Ammon's horn (tissue), 1 donor: ENCODE measurements at regions not wholly inside any gene's neighbourhood (a gene's known extent, or its start where the extent isn't known, plus 50 kb on each side); places are given as distances from the start of the nearest gene placed in this dataset.

Experiments
- DNase-seq: peaks from one replicate; pipeline ENCODE4 v3.0.0-alpha.2; 2016; ENCODE audit warnings: low spot score

DNA sequence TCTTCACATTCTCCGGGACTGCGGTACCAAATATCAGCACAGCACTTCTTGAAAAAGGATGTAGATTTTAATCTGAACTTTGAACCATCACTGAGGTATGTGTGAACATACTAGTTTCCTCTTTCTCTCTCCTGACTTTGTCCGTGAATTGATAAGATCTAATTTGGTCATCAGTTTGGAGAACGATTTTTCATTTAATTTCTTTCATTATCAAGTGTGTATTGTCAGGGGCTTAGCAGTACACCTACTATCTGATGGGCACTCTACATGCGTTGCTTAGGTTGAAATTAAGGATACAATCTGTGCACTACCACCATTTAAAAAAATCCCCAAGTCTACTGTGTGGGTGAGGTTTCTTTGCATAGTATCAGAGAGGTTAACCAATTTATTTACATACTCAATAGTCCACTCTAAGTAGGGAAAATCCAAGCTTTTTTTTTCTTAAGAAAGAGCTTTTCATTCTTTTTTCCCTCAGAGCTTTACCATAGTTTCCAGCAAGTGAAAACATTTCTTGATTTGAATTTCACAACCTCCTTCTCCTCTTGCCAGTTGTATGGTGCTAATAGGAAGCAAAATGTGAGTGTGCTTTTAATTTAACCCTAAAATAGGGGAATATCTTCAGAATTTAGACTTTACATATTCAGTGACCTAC is 105.4 kb upstream of the ESR1 start:
- DNase-seq = no peak

- DNase-seq = no peak
These were observed 104.4 kb upstream of the ESR1 start for GRCh38 chr6:151702851-151703658.

- DNase-seq = no peak
These were observed 103.1 kb upstream of the ESR1 start for GRCh38 chr6:151704383-151704782.

- no peak for DNase-seq
These were observed 101.3 kb upstream of the ESR1 start for GRCh38 chr6:151705993-151706733.

- no peak for DNase-seq
These were observed 98.2 kb upstream of the ESR1 start for GRCh38 chr6:151709329-151709728.

- DNase-seq = no peak
These were observed 91.0 kb upstream of the ESR1 start for GRCh38 chr6:151716526-151716932.

DNA sequence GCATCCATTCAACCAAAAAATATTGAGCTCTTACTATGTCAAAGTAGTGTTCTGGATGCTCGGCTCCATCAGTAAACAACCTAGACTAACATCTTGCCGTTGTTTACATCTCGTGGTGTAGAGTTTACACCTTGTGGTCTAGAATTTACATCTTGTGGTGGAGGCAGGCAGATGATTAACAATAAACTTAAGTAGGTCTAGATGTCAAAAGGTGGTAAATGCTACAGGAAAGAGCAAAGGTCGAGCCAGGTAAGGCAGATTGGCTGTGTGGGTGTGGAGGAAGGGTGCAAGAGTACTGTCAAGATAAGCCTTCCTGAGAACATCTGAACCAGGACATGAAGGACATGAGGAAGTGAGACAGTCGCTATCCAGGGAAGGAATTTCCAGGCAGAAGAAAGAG is 88.4 kb upstream of the ESR1 start:
- DNase-seq = no peak

DNA sequence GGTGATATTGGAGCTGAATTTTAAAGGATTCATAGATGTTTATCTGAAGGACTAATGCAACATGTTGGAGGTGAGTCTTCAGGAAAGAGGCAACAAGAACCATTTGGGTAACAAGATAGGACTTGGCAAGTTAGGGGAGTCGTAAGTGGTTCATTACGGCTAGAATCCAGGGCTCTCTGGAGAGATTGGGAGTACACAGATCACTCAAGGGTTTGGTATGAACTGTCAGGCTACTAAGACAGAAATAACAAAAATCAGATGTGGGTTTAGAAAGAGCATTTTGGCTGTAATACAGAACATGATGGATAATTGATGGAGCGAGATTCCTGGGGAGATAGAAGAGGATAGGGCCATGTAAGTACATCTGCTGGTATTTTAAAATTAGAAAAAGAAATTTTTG is 86.3 kb upstream of the ESR1 start:
- no peak for DNase-seq

- no peak for DNase-seq
These were observed 85.8 kb upstream of the ESR1 start for GRCh38 chr6:151721671-151722070.

- no peak for DNase-seq
These were observed 85.1 kb upstream of the ESR1 start for GRCh38 chr6:151722342-151722741.

DNA sequence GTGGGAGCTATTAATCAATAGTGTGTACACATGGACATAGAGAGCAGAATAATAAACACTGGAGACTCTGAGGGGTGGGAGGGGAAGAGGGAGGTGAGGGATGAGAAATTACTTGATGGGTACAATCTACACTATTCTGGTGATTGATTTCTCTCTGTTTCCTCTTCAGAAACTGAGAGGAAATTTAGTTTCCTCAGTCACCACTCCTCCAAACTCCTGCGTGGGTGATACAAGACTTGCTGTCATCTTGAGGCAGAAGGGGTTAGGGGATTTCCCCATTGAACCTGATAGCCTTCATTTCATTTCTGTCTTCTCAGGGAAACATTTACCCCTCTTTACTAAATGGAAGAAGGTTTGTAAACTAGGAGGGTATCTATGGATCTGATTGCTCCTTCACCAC is 84.3 kb upstream of the ESR1 start:
- DNase-seq = no peak

GRCh38 chr6:151729829-151730495 is 77.5 kb upstream of the ESR1 start:
- no peak for DNase-seq

GRCh38 chr6:151730496-151730870 is 77.0 kb upstream of the ESR1 start:
- DNase-seq = no peak

DNA sequence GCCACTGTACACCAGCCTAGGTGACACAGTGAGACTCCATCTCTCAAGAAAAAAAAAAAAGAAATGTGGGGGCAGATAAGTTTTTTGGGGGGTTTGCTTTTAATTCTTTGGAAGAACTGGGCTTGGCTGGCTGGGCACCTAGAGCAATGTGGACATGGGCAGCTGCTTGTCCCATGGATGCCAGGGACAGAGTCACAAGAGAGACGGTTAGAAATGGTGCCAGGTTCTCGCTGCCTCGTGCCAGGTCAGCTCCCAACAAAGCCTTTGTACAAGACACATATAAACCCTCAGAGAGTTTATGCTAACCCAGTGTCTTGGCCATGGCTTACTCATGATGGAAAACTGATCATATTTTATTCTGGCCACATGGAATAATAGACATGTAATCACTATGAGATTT is 76.2 kb upstream of the ESR1 start:
- DNase-seq = no peak

DNA sequence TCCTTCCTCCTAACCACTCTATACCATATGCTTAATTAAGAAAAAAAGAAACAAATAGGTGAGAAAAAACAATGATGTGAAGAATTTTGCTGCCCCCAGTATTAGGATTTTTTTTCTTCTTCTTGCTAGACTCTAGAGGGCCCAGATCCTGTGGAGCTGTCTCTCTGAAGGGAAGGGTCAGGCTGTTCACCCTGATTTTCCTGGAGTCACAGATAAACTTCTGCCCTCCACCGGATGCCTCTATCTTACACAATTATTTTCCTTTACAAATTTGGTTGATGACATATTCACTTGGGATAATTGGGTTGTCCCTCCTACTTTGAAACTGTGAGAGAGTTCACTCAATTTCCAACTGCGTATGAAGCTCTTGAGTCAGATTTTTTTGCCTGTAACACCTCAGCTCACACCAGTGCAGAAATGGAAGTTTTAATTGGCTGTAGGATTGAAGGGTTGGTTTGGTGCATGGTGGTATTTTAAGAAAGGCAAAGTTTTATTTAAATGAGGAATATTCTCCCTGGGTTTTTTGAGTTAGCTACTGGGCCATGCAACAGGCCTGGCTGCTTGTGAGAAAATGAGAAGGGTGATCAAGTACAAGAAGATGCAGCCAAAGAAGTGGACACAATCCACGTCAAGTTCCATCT is 73.7 kb upstream of the ESR1 start:
- no peak for DNase-seq

- no peak for DNase-seq
These were observed 69.2 kb upstream of the ESR1 start for GRCh38 chr6:151738267-151738666.

DNA sequence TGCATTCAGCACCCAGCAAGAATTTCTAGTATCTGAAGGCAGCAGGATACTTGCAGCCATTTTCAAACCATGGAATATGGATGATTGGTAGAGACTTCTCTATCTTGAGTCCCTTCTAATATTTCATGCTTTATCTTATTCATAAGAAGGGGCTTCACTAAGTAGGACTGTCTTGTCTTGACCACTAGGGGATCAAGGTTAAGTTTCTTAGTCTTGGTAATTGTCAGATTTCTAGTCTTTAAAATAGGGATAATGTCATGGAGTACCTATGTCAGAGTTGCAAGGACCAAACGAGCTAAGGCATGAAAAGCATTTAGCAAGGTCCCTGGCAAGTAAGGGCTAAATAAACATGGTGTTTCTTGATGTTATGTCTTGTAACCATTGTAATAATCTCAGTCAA is 68.5 kb upstream of the ESR1 start:
- DNase-seq = no peak

DNA sequence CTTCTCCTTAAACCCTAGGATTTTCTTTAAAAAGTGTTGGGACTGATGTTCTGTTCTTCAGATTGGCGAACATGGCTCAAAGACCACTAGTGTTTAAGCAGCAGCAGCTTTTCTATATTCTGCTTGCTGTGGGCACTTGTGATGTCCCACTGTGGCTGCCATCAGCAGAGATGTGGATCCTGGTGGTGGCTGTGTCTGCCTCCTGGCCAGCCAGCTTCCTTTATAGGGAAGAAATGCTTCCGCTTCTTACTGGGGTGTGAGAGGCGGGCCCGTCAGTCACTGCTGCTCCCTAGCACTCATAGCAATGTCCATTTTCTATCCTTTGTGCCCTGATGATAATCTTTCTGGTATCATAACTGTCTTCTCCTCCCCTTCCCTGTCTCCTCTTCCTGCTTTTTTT is 66.7 kb upstream of the ESR1 start:
- no peak for DNase-seq

DNA sequence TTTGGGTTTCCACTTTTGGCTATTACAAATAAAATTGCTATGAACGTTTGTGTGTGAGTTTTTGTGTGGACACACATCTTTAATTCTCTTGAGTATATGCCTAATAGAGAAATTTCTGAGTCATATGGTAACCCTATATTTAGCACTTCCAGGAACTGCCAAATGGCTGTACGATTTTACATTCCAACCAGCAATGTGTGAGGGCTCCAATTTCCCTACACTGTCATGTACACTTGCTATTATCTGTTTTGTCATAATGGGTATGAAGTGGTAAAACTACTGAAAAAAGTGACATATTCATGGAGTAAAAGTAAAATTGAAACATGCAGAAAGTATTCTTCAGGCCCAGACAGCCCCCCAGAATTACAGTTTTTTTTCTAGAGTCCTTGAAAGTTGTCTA is 59.6 kb upstream of the ESR1 start:
- no peak for DNase-seq

DNA sequence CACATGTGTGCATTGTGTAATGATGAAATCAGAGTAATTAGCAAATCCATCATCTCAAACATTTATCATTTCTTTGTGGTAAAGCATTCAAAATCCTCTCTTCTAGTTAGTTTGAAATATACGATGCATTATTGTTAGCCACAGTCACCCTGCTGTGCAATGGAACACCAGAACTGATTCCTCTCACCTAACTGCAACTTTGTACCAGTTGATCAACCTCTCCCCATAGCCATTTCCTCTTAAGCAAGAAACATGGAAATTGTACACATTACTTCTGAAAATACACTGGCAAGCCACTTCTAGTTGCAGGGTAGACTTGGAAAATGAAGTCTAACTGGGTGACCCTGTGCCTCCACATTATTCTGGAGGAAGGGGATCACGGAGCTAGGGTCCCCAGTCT is 58.1 kb upstream of the ESR1 start:
- no peak for DNase-seq

- DNase-seq = no peak
These were observed 53.9 kb upstream of the ESR1 start for GRCh38 chr6:151753581-151753980.

DNA sequence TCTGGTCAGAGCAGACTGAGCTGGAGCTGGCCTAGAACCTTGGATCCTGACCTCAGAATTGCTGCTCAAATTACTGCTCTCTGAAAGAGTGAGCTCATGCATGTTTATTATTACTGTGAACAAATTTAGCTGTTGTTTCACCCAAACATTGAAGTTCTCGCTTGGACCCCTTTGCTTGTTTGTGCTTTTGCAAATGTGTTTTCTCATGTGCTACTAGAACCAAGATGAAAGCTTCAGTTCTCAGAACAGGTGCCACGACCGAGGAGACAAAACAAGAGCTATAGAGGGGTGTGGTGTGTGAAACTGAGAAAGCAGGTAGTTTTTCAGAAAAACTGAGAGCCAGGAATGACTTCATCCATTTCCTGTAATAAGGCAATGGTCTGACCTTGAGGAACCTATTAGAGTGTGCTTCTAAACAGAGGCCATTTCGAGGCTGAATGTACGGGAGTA is 50.0 kb upstream of the ESR1 start:
- no peak for DNase-seq
